Fibroblast of lung (primary cell): ENCODE measurements at regions not wholly inside any gene's neighbourhood (a gene's known extent, or its start where the extent isn't known, plus 50 kb on each side); places are given as distances from the start of the nearest gene placed in this dataset.

Source experiments
- EZH2 ChIP-seq: IDR thresholded peaks from 2 replicates; pipeline ENCODE4 v1.5.1; 2012; ENCODE audit warnings: low read length, control low read depth, mild to moderate bottlenecking; ENCODE audit errors: missing control alignments
- TF ChIP-seq, protein P1 (sequence below), 2 donors: IDR thresholded peaks in 1 of 2; conservative IDR thresholded peaks in 1 of 2; 1 replicate in 1 of 2; 2 replicates in 1 of 2; pipeline ENCODE4 v1.5.1; 2011 to 2012; ENCODE audit warnings: low read length in 2 of 2, control low read depth in 1 of 2, inconsistent platforms in 1 of 2, low read depth in 1 of 2, mild to moderate bottlenecking in 1 of 2

- TF ChIP-seq, protein P1, sequence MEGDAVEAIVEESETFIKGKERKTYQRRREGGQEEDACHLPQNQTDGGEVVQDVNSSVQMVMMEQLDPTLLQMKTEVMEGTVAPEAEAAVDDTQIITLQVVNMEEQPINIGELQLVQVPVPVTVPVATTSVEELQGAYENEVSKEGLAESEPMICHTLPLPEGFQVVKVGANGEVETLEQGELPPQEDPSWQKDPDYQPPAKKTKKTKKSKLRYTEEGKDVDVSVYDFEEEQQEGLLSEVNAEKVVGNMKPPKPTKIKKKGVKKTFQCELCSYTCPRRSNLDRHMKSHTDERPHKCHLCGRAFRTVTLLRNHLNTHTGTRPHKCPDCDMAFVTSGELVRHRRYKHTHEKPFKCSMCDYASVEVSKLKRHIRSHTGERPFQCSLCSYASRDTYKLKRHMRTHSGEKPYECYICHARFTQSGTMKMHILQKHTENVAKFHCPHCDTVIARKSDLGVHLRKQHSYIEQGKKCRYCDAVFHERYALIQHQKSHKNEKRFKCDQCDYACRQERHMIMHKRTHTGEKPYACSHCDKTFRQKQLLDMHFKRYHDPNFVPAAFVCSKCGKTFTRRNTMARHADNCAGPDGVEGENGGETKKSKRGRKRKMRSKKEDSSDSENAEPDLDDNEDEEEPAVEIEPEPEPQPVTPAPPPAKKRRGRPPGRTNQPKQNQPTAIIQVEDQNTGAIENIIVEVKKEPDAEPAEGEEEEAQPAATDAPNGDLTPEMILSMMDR (conservative IDR thresholded peaks at IDR 0.05 in 1 of 2, IDR thresholded peaks at IDR 0.05 in 1 of 2; ENCODE audit: low read depth in 1 of 2, low read length in 2 of 2): no peak
- TF ChIP-seq EZH2: no peak
Observed at GRCh38 chr12:127245009-127245408, 1022.0 kb upstream of the TMEM132C start.
